Activated CD8-positive, alpha-beta memory T cell treated with anti-CD3 and anti-CD28 coated beads for 48 hours (primary cell): ENCODE measurements at regions not wholly inside any gene's neighbourhood (a gene's known extent, or its start where the extent isn't known, plus 50 kb on each side); places are given as distances from the start of the nearest gene placed in this dataset.

ENCODE experiments used
- DNase-seq, 3 experiments: peaks; one replicate each; pipeline ENCODE4 v3.0.0-alpha.2; 2020; ENCODE audit warnings: low read depth in 2 of 3, low spot score in 2 of 3

- no peak for DNase-seq
Observed at GRCh38 chr1:116262207-116262994, 110.6 kb upstream of the ATP1A1 start.

GRCh38 chr1:116262995-116263385 is 110.1 kb upstream of the ATP1A1 start:
- DNase-seq = no peak

- DNase-seq = no peak
Observed at GRCh38 chr1:116265931-116266863, 106.8 kb upstream of the ATP1A1 start.

GRCh38 chr1:116266864-116267212 is 106.2 kb upstream of the ATP1A1 start:
- no peak for DNase-seq

GRCh38 chr1:116268211-116268610 is 104.8 kb upstream of the ATP1A1 start:
- no peak for DNase-seq

GRCh38 chr1:116270316-116271057 is 102.6 kb upstream of the ATP1A1 start:
- DNase-seq = no peak

- no peak for DNase-seq
Observed at GRCh38 chr1:116273042-116273783, 99.8 kb upstream of the ATP1A1 start.

- DNase-seq = no peak
Observed at GRCh38 chr1:116276532-116276931, 96.5 kb upstream of the ATP1A1 start.

- DNase-seq = no peak
Observed at GRCh38 chr1:116277840-116278540, 95.1 kb upstream of the ATP1A1 start.

- DNase-seq = no peak
Observed at GRCh38 chr1:116278541-116278866, 94.5 kb upstream of the ATP1A1 start.

GRCh38 chr1:116279715-116280114 is 93.3 kb upstream of the ATP1A1 start:
- no peak for DNase-seq

- no peak for DNase-seq
Observed at GRCh38 chr1:116284819-116285390, 88.1 kb upstream of the ATP1A1 start.

- DNase-seq = no peak
Observed at GRCh38 chr1:116286541-116286971, 86.5 kb upstream of the ATP1A1 start.

GRCh38 chr1:116287341-116288200 is 85.5 kb upstream of the ATP1A1 start:
- no peak for DNase-seq

- DNase-seq = no peak
Observed at GRCh38 chr1:116288201-116288598, 84.8 kb upstream of the ATP1A1 start.

- no peak for DNase-seq
Observed at GRCh38 chr1:116289193-116289592, 83.9 kb upstream of the ATP1A1 start.

- no peak for DNase-seq
Observed at GRCh38 chr1:116290085-116290705, 82.8 kb upstream of the ATP1A1 start.

- DNase-seq = no peak
Observed at GRCh38 chr1:116291024-116291423, 82.0 kb upstream of the ATP1A1 start.
